GM18517 (cell line): ENCODE measurements at regions not wholly inside any gene's neighbourhood (a gene's known extent, or its start where the extent isn't known, plus 50 kb on each side); places are given as distances from the start of the nearest gene placed in this dataset.
A peak's percentile ranks its signal among the peaks of the same experiment; 100 is the strongest.

Experiments used
- ATAC-seq: cut with Tn5 transposase; IDR thresholded peaks from one replicate; pipeline ENCODE4 v1.9.1; 2021; ENCODE audit warnings: mild to moderate bottlenecking, moderate library complexity; ENCODE audit not compliant: unreplicated experiment

DNA sequence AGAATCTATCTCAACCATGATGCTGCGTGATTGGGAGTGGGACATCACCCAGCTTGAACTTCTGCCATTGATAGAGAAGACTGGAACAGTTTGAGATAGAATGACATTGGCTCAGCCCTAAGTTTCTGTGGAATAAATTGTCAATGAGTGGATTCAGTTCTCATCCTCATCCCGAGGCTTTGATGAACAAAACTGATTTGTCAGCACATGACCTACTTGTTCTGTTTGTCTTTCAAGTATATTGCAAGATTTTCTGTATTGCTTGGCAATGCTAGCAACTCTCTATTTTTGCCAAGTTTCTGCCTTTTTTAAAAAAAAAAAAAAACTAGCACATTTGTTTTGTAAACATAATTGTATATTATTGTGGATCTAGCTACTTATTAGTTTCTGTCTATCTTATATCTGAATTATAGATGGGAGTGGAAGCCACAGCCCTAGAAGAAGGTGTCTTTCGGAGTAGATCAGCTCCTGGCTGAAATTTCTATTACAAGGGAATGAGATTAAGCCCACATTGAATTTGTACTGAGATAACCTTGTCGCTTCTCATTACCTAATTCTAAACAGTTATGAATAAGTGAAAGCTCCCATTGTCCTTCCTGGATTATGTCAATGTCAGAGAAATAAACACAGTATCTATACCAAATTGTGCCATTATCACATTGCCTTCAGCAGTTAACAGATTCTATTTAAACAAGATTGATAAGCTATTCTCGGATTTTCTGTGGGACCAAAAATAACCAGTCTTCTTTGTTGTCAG is 166.1 kb downstream of the TNFSF13B start:
- no peak for ATAC-seq

DNA sequence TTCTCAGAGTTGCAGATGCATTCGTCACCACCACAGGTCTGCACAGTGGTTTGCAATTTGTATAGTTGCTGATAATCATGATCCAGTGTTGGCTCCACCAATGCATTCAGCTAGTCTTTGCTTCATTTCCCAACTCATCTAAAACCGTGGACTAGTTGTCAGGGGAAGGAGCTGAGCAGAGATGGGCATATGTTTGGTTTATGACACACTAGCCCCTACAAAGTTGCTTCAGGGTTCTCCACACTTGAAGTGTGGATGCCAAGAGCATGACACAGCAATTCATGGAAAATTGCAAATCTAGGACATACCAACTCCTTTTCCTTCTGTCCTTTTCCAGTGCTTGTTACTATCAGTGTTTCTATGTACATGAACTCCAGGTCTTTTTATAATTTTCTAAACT is 168.0 kb downstream of the TNFSF13B start:
- no peak for ATAC-seq

DNA sequence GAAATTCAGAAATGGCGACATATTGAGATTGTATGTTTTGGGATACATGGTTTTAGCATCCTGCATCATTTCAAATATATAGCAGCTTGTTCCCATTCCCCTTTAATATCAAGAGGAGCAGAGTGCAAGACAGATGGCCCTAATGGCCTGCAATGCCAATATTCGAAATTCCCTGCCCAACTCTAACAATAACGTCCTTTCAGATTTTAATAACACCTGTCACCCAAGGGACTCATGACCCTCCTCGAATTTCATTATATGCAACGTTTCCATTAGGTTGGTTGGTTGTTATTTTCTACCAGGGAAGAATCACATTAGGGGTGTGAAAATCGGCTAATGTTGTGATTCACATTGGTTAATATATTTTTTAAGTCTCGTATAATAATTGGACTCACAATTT is 170.0 kb downstream of the TNFSF13B start:
- no peak for ATAC-seq

DNA sequence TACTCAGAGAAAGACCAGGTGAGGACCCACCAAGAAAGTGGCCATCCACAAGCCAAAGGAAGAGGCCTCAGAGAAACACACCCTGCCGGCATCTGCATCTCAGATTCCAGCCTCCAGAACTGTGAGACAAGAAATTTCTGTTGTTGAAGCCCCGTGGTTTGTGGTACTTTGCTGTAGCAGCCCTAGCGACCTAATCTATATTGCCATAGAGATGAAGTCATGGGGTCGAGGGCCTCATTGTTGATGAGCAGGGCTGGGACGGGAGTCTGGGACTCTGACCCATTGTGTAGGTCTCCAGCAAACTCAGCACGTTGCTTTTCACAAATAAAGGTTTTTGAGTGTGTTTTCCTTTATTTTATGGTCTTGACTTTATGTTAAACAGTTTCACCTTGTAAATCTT is 174.9 kb downstream of the TNFSF13B start:
- no peak for ATAC-seq

DNA sequence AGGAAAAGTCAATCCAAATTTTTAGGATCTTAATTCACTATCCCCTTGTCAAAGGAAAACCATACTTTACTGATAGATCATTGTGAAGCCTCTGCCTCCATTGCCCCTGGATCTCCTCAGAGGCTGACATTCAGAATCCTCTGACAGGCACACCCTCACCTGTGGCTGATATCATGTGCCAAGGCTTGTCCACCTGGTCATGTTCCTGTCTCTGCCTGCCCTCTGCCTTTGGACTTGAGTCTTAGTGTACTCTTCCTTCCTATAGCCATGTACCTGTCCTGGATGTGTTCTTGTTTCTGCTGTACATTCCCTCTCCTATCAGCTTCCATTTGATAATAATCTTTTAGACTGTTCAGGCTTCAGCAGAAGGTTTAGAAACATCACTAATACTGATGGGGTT is 179.4 kb downstream of the TNFSF13B start:
- no peak for ATAC-seq

DNA sequence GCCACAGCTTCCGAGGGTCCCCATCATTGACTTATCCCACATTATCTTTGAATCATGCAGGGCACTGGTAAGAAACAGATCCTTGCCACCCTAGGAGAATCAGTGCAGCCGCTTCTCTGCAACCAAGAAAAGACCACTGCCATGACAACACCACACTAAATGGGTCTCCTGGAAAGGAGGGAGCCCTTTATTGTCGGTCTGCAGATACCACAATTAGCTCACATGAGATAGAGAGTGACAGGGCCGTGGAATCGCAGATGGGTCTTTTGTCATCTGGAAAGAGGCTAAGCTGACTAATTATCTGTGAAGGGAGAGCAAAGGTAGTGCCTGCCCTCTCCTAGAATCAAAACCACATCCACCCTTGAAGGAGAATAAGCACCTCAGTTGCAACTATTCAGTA is 178.3 kb upstream of the MYO16 start:
- ATAC-seq = no peak

DNA sequence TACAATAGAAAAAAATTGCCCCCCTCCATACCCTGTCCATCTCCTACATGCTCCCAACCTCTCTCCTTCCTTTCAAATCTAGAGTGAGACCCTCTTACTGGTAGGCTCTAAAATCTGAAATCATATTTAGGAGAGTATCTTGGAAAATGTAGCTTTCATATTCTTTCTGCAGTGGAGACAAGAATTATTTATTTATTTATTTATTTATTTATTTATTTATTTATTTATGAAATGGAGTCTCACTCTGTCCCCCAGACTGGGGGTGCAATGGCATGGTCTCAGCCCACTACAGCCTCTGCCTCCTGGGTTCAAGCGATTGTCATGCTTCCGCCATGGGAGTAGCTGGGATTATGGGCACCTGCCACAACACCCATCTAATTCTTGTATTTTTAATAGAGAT is 174.1 kb upstream of the MYO16 start:
- ATAC-seq = no peak

DNA sequence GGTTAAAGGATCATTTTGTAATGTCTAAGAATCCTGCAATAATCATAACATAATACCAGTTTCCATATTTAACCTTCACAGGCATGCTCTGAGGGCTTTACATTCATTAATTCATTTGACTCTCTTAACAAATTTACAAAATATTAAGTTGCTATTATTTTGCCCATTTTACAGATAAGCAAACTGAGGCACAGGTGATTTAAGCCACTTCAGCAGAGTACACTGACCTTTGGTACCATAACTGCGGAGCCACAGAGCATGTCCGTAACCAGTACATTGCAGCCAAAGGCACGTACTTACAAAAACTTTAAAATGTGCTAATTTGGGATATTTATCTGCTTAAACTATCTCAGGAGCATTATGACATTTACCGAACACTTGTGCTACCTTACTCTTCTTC is 169.4 kb upstream of the MYO16 start:
- no peak for ATAC-seq

DNA sequence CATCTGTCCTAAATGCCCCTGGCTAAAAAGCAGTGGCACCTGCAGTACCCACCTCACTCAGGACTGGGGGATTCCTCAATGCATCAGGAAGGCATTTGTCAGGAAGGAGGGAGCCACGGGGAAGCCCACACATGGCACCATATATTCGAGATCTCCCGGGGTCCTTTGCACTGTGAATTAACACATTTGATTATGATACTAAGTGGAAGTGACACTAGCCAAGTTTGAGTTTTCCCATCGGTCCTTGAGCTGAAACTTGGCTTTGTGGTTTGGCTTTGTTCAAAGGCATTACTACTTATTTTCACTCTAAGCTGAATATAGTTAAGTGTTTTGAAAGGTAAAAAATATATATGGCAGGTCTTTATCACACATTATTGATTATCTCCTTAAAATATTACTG is 168.7 kb upstream of the MYO16 start:
- ATAC-seq = no peak

DNA sequence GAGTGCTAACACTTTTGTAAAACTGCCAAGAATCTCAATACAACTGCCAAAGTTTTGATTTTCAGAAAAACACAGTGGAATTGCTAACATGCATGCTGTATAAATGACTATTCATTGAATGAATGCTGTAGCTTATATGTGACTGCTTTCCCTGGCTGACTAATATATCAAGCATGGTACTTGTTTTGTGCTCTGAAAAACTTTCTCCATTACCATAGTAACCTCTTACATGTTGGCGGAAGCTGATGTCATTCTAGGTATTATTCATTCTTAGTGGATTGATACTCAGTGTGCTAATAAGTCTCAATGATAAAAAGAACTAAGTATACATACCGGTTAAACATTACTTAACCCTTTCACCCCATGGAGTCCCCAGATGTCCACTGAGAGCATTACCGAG is 166.1 kb upstream of the MYO16 start:
- ATAC-seq = peak; percentile 53

DNA sequence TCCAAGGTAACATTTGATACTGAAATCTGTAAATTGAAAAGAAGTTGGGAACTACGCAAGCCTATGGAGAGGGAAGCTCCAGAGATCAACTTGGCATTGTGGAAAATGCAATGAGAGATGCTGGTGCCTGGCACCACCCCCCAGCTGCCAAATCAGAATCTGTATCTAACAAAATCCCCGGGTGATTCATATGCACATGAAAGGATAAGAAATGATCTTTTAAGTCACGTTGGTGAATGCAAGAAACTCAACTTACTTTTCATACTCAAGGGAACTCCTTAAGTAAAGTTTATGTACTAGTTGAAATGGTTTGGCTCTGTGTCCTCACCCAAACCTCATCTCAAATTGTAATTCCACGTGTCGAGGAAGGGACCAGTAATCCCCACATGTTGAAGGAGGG is 158.5 kb upstream of the MYO16 start:
- no peak for ATAC-seq

DNA sequence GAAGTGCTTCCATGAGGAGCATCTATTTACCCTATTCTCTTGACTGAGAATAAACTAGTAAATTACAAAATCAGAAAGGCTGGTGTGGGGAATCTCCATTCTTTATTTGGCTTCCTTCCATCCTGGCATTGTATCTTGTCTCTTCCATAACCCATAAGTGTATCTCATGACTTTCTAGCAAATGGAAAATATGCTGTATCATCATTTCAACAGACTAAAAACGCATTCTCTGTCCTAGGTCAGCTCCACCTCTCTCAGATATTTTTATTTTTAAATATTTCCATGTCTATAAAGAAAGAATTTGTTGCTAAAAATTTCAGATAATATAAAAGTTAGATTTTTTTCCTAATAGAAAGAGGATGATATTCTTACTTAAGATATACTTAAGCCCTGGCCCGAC is 154.2 kb upstream of the MYO16 start:
- ATAC-seq = no peak

DNA sequence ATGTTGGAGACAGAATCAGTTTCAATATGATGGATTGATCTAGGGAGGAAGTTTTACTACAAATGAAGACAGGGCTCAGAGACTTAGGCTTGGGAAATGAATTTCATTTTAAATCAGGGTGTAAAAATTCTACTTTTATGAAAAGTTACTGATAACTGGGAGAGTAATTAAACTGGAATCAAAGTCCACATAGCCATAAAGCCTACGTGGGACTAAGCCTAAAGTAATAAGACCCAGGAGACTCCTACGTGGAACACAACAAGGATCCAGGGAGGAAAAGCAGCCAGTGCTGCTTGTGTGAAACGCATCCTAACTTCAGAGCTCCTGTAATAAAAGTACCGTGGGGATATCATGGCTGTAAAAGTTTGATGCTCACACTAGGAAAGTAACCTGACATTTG is 152.0 kb upstream of the MYO16 start:
- ATAC-seq = no peak

DNA sequence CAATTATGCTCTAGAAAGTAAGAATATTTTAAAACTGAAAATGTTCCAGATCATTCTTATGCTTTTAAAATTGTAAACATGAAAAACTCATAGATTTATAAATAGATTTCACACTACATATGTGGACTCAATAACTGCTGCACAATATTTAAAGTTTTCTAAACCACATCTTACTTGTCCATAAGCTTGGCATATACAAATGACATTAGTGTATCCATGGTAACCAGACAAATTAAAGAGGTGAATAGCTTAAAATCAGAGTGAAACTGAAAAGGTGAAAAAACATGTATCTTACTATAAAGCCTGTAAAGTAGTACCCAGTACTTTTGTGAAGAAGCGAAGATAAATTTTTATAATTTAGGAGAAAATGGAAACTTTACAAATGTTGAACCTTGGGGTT is 151.2 kb upstream of the MYO16 start:
- ATAC-seq = no peak

DNA sequence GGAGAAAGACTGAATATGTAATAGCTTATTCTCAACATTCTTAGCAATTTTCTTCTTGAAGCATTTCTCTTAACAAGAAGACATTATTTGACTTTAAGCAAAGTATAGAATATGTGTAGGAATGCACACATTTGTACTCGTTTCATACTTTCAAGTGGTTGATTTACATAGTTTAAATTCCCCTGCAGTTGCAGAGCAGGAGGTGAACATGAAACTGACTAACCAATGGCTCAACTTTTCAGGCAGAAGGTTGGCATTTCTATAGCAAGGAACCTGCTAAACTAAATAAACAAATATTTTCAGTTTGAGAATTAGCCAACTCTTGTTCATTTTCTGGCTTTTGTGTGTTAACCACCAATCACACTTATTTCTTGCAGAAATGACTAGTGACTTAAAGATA is 145.4 kb upstream of the MYO16 start:
- ATAC-seq = no peak

DNA sequence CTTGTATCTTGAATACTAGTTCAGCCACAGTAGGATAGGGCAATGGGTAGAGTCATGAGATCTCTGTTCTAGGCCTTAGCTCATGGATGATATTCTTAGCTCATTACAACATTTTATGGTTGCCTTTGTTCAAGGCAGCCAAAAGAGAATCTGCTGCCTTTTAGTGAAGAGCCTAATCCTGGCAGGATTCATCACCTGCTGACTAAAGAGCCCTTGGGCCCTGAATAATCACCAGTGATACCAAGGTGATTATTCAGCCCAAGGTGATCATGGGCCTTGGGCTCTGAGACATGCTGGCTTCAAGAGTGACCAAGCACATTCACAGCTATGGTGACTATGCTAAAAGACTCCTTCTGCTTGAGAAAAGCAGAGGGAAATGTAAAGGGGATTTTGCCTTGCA is 143.3 kb upstream of the MYO16 start:
- ATAC-seq = no peak

DNA sequence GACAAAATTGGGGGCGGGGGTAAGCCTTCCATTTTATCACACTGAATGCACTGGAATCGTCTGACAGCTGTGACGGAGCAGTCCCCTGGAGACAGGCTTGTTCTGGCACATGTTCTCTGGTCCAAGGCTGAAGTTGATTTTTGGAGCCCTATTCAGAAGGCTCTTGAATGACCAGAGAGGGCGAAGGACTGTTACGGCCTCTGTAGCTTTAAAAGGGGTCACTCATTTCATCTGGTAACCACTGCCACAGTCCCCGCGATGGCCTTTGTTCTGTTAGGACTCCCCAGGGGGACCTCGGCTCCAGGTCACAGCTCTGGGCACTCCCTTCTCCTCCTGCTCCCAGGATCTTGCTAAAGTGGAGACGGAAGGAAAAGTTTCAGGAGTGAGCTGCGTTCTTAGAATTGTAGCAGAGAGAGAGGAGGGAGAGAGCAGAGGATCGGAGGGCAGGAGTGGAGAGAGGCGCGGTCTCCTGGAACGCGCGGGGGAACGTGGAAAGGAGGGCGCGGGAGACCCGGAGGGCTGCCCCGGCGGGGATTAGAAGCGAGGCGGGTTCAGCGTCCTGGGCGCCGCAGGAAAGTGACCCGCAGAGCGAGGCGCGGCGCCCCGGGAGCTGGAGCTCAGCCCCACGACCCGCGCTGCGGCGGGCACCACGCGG is 134.3 kb upstream of the MYO16 start:
- ATAC-seq = no peak

DNA sequence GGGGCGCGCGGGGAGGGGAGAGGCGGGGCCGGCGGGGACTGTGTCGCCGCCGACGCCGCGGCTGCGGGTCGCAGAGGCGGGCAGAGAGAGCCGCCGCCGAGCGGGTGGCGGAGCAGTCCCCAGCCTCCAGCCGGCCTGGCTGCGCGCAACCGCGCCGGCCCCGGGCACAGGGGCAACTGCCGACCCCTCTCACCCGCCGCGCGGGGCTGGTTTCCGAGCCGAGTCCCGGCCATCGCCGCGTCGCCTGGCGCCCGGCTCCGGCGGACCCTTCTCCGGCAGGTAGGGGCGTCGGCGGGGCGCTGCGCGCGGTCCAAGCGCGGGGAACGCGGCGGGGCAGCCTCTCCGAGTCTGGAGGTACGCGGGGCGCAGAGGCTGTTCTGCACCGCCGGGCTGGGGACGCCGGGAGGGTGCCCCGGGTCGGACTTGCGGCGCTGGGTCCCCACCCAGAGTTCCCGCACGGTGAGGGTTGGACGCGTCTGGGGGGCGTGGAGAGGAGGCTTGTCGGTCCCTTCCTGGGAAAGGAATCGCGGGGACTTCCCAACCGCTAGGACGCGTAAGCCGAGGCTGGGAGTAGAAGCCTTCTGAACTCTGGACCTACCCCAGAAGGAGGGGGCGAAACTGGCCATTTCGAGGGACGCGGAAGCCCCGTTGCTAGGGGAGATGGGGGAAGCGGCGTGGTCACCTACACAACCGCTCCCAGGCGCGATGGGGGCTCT is 133.6 kb upstream of the MYO16 start:
- ATAC-seq = no peak

DNA sequence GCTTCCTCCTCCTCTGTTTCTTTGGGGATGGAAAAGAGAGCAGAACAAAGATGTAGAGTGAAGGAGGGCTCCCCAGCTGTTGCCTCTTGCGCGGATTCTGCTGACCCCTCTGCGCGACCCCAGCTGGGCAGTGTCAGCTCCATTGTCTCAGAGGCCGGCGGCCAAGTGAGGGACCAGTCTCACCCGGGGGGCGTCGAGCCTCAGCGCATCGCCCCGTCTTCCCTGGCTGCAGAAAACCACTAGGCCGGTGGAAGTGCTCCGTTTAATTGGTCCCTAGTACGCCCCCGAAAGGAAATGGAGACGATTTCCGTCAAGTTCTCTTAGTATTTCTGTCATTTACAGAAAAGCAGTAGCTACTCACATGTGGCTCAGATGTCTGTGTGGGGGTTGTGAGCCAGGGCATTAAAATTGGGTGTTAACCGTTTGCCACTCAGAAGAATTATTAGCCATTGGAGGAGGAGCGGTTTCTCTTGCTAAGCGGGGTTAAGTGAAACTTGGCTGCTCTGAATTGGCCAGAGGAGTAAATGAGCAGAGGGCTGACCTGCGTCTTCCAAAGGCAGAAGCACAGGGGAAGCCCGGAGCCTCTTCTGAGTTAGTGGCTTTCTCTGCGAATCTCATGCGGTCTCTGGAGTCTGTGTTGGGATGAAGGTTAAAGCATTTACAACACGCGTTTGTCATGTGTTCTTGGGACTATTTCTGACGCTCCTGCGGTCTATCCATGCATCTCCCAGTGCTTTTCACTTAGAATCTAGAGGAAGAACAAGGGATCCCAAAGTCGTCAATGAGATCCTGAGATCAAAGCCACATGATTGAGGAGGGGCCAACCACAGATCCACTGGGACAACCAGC is 132.8 kb upstream of the MYO16 start:
- ATAC-seq = no peak

DNA sequence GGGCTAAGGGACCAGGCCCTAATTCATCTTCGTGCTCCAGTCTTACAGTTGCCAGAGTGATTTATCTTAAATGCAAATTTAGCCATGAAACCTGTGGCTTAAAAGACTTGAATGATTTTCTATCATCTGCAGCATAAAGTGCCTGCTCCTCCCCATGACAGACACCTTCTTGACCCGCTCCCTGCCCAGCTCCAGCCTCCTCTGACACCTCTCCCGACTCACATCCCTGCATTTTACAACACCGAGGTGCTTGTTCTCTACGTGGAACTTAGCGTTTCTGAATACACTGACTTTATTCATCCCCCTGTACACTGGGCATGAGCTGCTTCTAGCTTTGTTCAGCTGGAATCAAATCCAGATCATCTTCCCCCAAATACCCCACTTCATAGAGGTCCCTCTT is 128.7 kb upstream of the MYO16 start:
- no peak for ATAC-seq

DNA sequence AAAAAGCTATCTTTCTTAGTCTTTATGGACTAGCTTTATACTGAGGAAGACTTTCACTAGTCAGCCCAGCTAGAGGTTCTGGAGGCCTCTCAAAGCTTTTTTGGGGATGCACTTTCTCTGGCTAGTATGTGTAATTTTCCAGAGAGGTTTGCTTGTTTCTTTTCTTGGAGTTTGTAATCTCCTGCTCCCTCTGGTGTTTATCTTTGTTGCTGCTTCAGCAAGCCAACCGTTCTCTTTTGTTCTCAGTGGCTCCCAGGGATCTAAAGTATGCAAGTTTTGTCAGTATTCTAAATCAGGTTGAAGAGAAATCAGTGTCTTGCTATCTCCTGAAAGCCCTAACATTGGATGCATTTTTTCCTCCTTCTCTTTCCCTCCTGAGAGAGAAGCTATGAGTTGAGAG is 121.1 kb upstream of the MYO16 start:
- ATAC-seq = no peak
